ENCODE measurements at regions not wholly inside any gene's neighbourhood (a gene's known extent, or its start where the extent isn't known, plus 50 kb on each side); places are given as distances from the start of the nearest gene placed in this dataset.
"Not testable (repeated sequence)": the region's sequence is repeated elsewhere in the genome, so short reads cannot be mapped to it uniquely, and the experiment has no call there.

DNA sequence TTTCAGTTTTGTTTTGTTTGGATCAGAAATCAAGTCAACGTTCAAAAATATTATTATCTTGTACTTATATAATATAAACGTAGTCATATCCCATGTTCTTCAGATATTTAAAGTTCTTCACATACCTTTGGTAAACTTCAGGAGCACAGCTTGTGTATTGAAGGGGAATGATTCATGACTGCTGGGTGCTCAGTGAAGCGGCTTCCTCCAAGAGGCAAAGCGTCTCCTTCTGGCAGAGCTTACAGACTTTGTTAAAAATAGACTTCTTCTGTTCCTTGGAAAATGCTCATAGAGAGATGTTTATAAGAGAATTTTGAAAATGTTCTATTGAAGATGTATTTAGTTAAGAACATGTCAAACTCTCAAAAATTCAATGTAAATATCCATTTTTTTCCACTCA is 155.6 kb upstream of the CNTNAP4 start:
- Mint-ChIP-seq H3K27ac (no peak overlapping the region), H3K4me1 (no peaks in the 10 kb centered on the region)
- CTCF ChIA-PET: no interaction called here

DNA sequence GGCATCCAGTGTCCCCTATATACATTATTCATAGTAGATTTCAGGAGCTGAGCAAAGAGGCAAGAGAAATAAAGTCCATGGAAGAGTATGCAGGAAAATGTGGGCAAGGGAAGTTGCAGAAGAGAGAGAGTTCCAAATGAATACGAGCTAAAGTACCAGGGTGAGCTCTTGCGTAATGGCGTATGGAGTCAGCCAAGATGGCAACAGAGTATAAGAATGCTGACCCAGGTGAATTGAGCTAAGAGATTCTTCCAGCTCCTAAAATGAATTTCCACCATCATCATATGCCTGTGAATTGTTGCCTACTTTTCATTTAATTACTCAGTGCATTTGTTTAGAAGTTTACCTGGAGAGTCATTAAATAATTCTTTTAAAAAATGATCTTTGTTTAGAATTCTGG is 153.2 kb upstream of the CNTNAP4 start:
- POLR2A ChIA-PET: no interaction called here
- CTCF ChIA-PET: no interaction called here
- Mint-ChIP-seq H3K27me3 (no peaks in the 10 kb centered on the region), H3K27ac (no peak overlapping the region), H3K4me3 (no peak overlapping the region), H3K9me3 (no peaks in the 10 kb centered on the region), H3K36me3 (ENCODE audit: low read depth) (no peaks in the 10 kb centered on the region), H3K4me1 (no peaks in the 10 kb centered on the region)
- no peak for DNase-seq

More for the DNA sequence above, 155.6 kb upstream of the CNTNAP4 start:
- Mint-ChIP-seq H3K36me3 (ENCODE audit: low read depth) (no peaks in the 10 kb centered on the region), H3K4me3 (no peak overlapping the region), H3K9me3 (no peaks in the 10 kb centered on the region), H3K27me3 (no peaks in the 10 kb centered on the region)
- no peak for DNase-seq
- POLR2A ChIA-PET: no interaction called here

DNA sequence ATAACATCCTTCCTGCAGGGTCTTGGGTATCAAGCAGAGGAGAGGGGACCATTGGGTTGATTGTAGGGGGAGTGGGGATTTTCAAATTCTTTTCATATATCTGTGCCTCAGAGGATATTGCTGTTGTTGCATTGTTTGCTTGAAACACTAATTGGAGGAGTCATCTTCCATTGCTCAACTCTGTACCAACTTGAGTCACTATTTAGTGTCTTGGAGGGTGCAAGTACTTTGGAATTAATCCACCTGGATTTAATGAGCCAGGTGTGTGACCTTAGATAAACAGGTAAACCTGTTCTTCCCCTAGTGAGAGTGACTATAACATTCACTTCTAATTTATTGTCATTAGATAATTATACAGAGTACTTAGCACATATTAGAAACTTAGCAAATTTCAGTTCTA is 151.3 kb upstream of the CNTNAP4 start:
- Mint-ChIP-seq H3K4me1 (no peaks in the 10 kb centered on the region), H3K27me3 (no peaks in the 10 kb centered on the region), H3K36me3 (ENCODE audit: low read depth) (no peaks in the 10 kb centered on the region), H3K4me3 (no peak overlapping the region), H3K9me3 (no peaks in the 10 kb centered on the region), H3K27ac (no peak overlapping the region)
- ChIA-PET CTCF (no interaction called here), POLR2A (no interaction called here)
- no peak for DNase-seq

- H3K36me3 Mint-ChIP-seq (ENCODE audit: low read depth); DNase-seq; H3K9me3 Mint-ChIP-seq; H3K4me1 Mint-ChIP-seq; H3K27ac Mint-ChIP-seq; CTCF ChIA-PET; H3K27me3 Mint-ChIP-seq; H3K4me3 Mint-ChIP-seq; POLR2A ChIA-PET: not testable (repeated sequence)
These were observed 139.1 kb upstream of the CNTNAP4 start for GRCh38 chr16:76138056-76138455.

DNA sequence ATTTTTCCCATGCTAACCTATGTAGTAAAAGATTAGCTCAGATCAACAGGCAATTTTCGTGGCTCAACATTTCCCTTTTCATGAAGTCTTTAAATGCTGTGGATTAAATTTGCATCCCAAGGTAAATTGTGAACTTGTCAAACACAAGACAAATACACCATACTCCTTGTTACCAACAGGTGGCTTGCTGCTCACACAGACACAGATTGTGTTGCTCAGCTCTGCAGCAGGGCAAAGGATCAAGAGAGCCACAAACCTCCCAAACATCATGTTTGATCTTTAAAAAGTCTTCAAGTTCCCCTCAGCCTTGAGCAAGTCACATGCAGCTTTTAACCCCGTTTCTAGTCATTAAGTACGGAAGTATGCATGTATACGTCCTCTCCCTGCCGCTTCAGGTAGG is 119.6 kb upstream of the CNTNAP4 start:
- H3K36me3 Mint-ChIP-seq (ENCODE audit: low read depth): no peaks in the 10 kb centered on the region

GRCh38 chr16:76162046-76162445 is 115.2 kb upstream of the CNTNAP4 start:
- Mint-ChIP-seq H3K4me1 (no peaks in the 10 kb centered on the region), H3K9me3 (peaks cover 6% of the 10 kb centered on the region), H3K27me3 (no peaks in the 10 kb centered on the region), H3K27ac (no peak overlapping the region), H3K36me3 (ENCODE audit: low read depth) (no peaks in the 10 kb centered on the region), H3K4me3 (no peak overlapping the region)
- POLR2A ChIA-PET: no interaction called here
- CTCF ChIA-PET: no interaction called here
- no peak for DNase-seq

More for the DNA sequence above, 119.6 kb upstream of the CNTNAP4 start:
- no peaks in the 10 kb centered on the region for H3K4me1 Mint-ChIP-seq
- no peak overlapping the region for H3K4me3 Mint-ChIP-seq
- no peak for DNase-seq
- H3K27ac Mint-ChIP-seq: no peak overlapping the region
- CTCF ChIA-PET: no interaction called here
- POLR2A ChIA-PET: no interaction called here
- H3K27me3 Mint-ChIP-seq: no peaks in the 10 kb centered on the region
- H3K9me3 Mint-ChIP-seq: peaks cover 5% of the 10 kb centered on the region

DNA sequence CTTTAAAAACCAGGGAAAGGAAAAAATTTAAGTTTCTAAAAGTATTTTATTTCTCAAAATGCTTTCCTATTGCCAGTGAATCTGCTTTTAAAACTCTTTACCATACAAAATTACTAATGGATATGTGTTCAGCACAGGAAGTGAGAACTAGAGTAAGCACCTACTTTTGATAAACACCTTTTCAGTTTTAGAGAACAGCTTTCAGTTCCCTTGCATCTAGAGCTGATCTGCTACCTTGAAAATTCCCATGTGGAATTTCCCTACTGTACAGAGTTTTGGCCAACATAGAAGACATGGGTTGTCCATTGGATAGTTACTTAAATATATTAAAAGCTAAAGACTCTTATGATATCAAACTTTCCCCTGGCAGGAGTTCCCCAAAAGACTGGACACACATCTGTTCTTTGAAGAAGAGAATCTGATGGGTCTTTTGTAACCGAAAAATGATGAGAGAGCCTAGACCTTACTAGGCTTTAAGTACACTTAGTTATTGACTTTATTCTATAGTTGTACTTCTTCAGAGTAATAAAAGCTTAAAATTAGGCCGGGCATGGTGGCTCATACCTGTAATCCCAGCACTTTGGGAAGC is 112.1 kb upstream of the CNTNAP4 start:
- no peaks in the 10 kb centered on the region for H3K4me1 Mint-ChIP-seq
- ChIA-PET CTCF (no interaction called here), POLR2A (no interaction called here)
- no peak for DNase-seq
- H3K27ac Mint-ChIP-seq: no peak overlapping the region
- no peaks in the 10 kb centered on the region for H3K27me3 Mint-ChIP-seq
- no peak overlapping the region for H3K4me3 Mint-ChIP-seq
- H3K9me3 Mint-ChIP-seq: peaks cover 3% of the 10 kb centered on the region
- no peaks in the 10 kb centered on the region for H3K36me3 Mint-ChIP-seq (ENCODE audit: low read depth)

DNA sequence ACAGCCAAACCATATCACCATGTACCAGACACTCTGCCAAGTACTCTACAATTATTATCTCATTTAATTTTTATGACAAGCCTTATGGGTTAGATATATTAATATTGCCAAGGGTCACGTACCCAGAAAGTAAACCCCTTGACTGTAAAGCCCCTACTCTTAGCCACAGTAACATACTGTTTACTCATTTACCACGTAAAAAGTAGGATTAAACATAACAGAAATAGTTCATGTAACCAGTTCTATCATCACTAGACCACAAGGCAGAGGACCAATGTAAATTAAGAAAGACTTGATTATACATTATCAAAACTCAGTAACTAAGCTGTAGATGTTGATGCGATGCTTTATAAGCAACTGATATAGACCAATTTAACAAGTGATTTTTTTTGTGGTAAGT is 101.5 kb upstream of the CNTNAP4 start:
- no peaks in the 10 kb centered on the region for H3K36me3 Mint-ChIP-seq (ENCODE audit: low read depth)
- ChIA-PET POLR2A (no interaction called here), CTCF (no interaction called here)
- no peak overlapping the region for H3K4me3 Mint-ChIP-seq
- DNase-seq: no peak
- H3K9me3 Mint-ChIP-seq: peaks cover under 1% of the 10 kb centered on the region
- H3K27me3 Mint-ChIP-seq: no peaks in the 10 kb centered on the region
- H3K4me1 Mint-ChIP-seq: no peaks in the 10 kb centered on the region
- no peak overlapping the region for H3K27ac Mint-ChIP-seq

GRCh38 chr16:76176153-76176552 is 101.0 kb upstream of the CNTNAP4 start:
- no peaks in the 10 kb centered on the region for H3K36me3 Mint-ChIP-seq (ENCODE audit: low read depth)
- no peaks in the 10 kb centered on the region for H3K27me3 Mint-ChIP-seq
- no peak overlapping the region for H3K4me3 Mint-ChIP-seq
- no peak overlapping the region for H3K27ac Mint-ChIP-seq
- no peaks in the 10 kb centered on the region for H3K9me3 Mint-ChIP-seq
- no peak for DNase-seq
- POLR2A ChIA-PET: no interaction called here
- no peaks in the 10 kb centered on the region for H3K4me1 Mint-ChIP-seq
- CTCF ChIA-PET: no interaction called here

GRCh38 chr16:76176616-76177015 is 100.6 kb upstream of the CNTNAP4 start:
- no peaks in the 10 kb centered on the region for H3K36me3 Mint-ChIP-seq (ENCODE audit: low read depth)
- H3K4me1 Mint-ChIP-seq: no peaks in the 10 kb centered on the region
- no peak for DNase-seq
- no peak overlapping the region for H3K4me3 Mint-ChIP-seq
- ChIA-PET CTCF (no interaction called here), POLR2A (no interaction called here)
- H3K9me3 Mint-ChIP-seq: no peaks in the 10 kb centered on the region
- no peak overlapping the region for H3K27ac Mint-ChIP-seq
- no peaks in the 10 kb centered on the region for H3K27me3 Mint-ChIP-seq

DNA sequence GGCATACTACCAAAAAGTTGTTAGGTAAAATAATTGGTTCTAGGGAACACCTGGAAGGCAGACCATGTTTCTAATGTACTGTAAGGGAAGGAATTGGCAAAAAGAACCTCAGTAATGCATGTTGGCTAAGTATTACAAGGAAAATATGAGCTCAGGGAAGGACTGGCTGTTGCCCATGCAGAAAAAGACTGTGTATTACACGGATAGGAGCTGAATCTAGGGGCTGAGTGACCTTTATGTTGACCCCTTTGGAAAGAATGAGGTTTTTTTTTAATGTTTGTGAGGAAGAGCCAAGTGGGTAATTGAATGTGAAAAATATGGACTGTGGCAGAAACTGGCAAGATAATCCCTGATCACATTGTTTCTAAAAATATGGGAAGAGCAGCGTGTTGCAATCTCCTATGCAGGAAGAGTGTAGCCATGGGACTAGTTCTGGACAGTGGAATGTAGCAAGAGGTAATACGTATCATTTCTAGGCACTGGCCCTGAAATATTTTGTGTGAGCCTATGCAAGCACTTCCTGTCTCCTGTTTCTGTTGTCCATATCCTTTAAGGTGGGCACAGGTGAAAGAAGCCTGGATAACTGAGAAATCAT is 95.1 kb upstream of the CNTNAP4 start:
- ChIA-PET CTCF (no interaction called here), POLR2A (no interaction called here)
- H3K9me3 Mint-ChIP-seq: peaks cover 7% of the 10 kb centered on the region
- no peak overlapping the region for H3K27ac Mint-ChIP-seq
- DNase-seq: no peak
- no peaks in the 10 kb centered on the region for H3K36me3 Mint-ChIP-seq (ENCODE audit: low read depth)
- no peaks in the 10 kb centered on the region for H3K4me1 Mint-ChIP-seq
- no peak overlapping the region for H3K4me3 Mint-ChIP-seq
- H3K27me3 Mint-ChIP-seq: no peaks in the 10 kb centered on the region

DNA sequence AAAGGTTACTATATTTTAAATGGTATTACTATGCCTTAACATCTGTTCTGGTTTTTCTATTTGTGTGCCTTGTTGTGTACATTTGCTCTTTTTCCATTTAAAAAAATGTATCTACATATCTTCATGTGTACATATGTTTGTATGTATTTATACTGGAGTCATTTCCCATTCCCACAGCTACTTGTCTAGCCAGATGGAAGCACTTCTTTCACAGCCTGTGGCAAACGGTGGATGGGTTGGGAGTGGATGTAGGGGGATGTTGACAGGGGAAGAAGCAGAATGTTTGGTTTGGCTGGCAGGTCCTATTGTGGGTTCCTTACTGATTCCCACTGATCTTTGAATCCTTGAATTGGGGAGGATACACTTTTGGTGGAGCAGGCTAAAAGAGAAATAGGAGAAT is 93.6 kb upstream of the CNTNAP4 start:
- Mint-ChIP-seq H3K9me3 (peaks cover 7% of the 10 kb centered on the region), H3K36me3 (ENCODE audit: low read depth) (no peaks in the 10 kb centered on the region), H3K27me3 (no peaks in the 10 kb centered on the region), H3K4me1 (no peaks in the 10 kb centered on the region), H3K27ac (no peak overlapping the region), H3K4me3 (no peak overlapping the region)
- CTCF ChIA-PET: no interaction called here
- POLR2A ChIA-PET: interaction anchor here (0.6 kb wide), 1 partner anchor 117 kb away, joined by 3 read pairs; no protein-coding TSS in a partner anchor
- no peak for DNase-seq

DNA sequence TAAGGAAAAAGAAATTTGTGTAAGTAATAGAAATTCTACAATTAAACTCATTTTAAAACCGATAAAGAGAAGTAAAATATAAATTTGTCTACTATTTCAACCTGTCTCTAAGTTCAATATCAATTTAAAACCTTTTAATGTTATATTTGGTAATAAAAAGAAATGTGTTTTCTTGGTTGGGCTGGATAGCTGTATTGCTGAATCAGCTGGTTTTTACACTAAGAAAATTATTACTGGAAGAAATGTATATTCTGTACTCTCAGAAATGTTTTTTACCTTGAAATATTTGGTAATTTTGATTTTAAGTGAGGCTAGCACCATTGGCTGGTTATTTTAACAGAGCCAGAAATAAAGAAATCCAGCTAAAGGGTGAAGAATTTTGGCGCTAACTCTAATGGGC is 87.1 kb upstream of the CNTNAP4 start:
- H3K27ac Mint-ChIP-seq: no peak overlapping the region
- peaks cover 3% of the 10 kb centered on the region for H3K9me3 Mint-ChIP-seq
- no peak overlapping the region for H3K4me3 Mint-ChIP-seq
- H3K4me1 Mint-ChIP-seq: no peaks in the 10 kb centered on the region
- H3K36me3 Mint-ChIP-seq (ENCODE audit: low read depth): no peaks in the 10 kb centered on the region
- ChIA-PET CTCF (no interaction called here), POLR2A (no interaction called here)
- no peaks in the 10 kb centered on the region for H3K27me3 Mint-ChIP-seq
- DNase-seq: no peak

- Mint-ChIP-seq H3K27me3 (no peaks in the 10 kb centered on the region), H3K4me1 (no peaks in the 10 kb centered on the region), H3K27ac (no peak overlapping the region), H3K36me3 (ENCODE audit: low read depth) (no peaks in the 10 kb centered on the region), H3K4me3 (no peak overlapping the region), H3K9me3 (peaks cover 3% of the 10 kb centered on the region)
- ChIA-PET POLR2A (no interaction called here), CTCF (no interaction called here)
- no peak for DNase-seq
These were observed 86.7 kb upstream of the CNTNAP4 start for GRCh38 chr16:76190480-76190879.
